Upper lobe of left lung (tissue), 6 donors: ENCODE measurements at regions not wholly inside any gene's neighbourhood (a gene's known extent, or its start where the extent isn't known, plus 50 kb on each side); places are given as distances from the start of the nearest gene placed in this dataset.

Experiments used
- ATAC-seq, 2 donors: fragments of 200-7000 bp; cut with Tn5 transposase; one replicate each; pipeline ENCODE4 v1.9.1; 2022; ENCODE audit warnings: mild to moderate bottlenecking in 2 of 2, moderate library complexity in 2 of 2; ENCODE audit not compliant: low FRiP score in 2 of 2
- DNase-seq, 2 donors: peaks; one replicate each; pipeline ENCODE4 v3.0.0-alpha.2; 2019 to 2020
- H3K27ac ChIP-seq, 4 donors: fragments of 200-600 bp; sonication (generic); one replicate each; pipeline ENCODE4 v1.5.1; 2016 to 2019
- H3K27me3 ChIP-seq, 4 donors: fragments of 200-600 bp; sonication (generic); one replicate each; pipeline ENCODE4 v1.5.1; 2017 to 2019
- H3K36me3 ChIP-seq, 4 donors: fragments of 200-600 bp; sonication (generic); one replicate each; pipeline ENCODE4 v1.5.1; 2016 to 2019
- H3K4me1 ChIP-seq, 4 donors: fragments of 200-600 bp; sonication (generic); one replicate each; pipeline ENCODE4 v1.5.1; 2018 to 2019
- H3K4me3 ChIP-seq, 4 donors: fragments of 200-600 bp; sonication (generic); one replicate each; pipeline ENCODE4 v1.5.1; 2017 to 2019; ENCODE audit warnings: mild to moderate bottlenecking in 2 of 4, moderate library complexity in 1 of 4
- H3K9me3 ChIP-seq, 4 donors: fragments of 200-600 bp; sonication (generic); one replicate each; pipeline ENCODE4 v1.5.1; 2018 to 2019
- EP300 ChIP-seq, 4 donors: sonication (generic); formaldehyde crosslinking; IDR thresholded peaks; one replicate each; pipeline ENCODE4 v1.5.1; 2017; ENCODE audit warnings: antibody characterized with exemption in 4 of 4, control low read depth in 2 of 4
- POLR2A ChIP-seq, 4 donors: fragments of 450-650 bp; IDR thresholded peaks; one replicate each; pipeline ENCODE4 v1.5.1; 2016 to 2017; ENCODE audit warnings: antibody characterized with exemption in 4 of 4, mild to moderate bottlenecking in 2 of 4
- POLR2AphosphoS5 ChIP-seq, 2 donors: sonication (generic); formaldehyde crosslinking; IDR thresholded peaks; one replicate each; pipeline ENCODE4 v1.5.1; 2017; ENCODE audit warnings: antibody characterized with exemption in 2 of 2
- WGBS, 2 donors: methylation state at CpG; one replicate each; pipeline ENCODE4 v1.1.5; 2017 to 2018; 5-methylcytosine and 5-hydroxymethylcytosine counted together
- TF ChIP-seq, protein P1 (sequence below), 6 experiments: fragments of 450-650 bp in 4 of 6; fragments of 200-600 bp in 2 of 6; sonication (generic) in 2 of 6; IDR thresholded peaks; one replicate each; pipeline ENCODE4 v1.5.1; 2016 to 2019; ENCODE audit warnings: antibody characterized with exemption in 6 of 6
- donor health status: DM: no; HTN: no; CAD: no; lungs with moderate emphysema.
- donor health status: DM: no; HTN: yes; CAD: no; lungs with severe emphysema.

DNA sequence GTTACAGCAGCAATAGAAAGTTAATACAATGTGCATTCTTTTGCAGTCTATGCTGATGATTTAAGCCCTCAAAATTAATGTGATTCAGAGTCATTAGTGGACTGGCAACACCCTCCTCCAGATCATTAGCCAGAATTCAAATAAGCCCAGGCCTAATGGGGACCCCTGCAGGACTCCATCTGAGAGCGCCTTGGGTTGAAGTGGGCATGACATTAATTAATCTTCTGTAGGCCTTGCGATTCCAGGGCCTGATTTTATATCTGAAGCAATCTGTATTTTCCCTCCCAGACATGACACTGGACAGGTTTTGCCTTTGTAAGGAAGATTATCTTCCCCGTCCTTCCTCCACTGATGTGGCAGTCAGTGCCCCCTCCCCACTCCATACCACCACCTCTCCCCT is 442.9 kb downstream of the FOXO1 start:
- Histone ChIP-seq H3K27me3 (no peaks in the 10 kb centered on the region), H3K36me3 (no peaks in the 10 kb centered on the region), H3K27ac (no peak overlapping the region), H3K9me3 (no peaks in the 10 kb centered on the region), H3K4me1 (peaks cover 3 to 18% (median 7%) of the 10 kb centered on the region in 4 donors), H3K4me3 (no peak overlapping the region)
- DNase-seq (no peak), ATAC-seq (no peak)
- no peak for TF ChIP-seq EP300 (IDR thresholded peaks at IDR 0.05)
- TF ChIP-seq POLR2AphosphoS5 (IDR thresholded peaks at IDR 0.05): no peak
- TF ChIP-seq POLR2A (IDR thresholded peaks at IDR 0.05): no peak
- TF ChIP-seq, protein P1, sequence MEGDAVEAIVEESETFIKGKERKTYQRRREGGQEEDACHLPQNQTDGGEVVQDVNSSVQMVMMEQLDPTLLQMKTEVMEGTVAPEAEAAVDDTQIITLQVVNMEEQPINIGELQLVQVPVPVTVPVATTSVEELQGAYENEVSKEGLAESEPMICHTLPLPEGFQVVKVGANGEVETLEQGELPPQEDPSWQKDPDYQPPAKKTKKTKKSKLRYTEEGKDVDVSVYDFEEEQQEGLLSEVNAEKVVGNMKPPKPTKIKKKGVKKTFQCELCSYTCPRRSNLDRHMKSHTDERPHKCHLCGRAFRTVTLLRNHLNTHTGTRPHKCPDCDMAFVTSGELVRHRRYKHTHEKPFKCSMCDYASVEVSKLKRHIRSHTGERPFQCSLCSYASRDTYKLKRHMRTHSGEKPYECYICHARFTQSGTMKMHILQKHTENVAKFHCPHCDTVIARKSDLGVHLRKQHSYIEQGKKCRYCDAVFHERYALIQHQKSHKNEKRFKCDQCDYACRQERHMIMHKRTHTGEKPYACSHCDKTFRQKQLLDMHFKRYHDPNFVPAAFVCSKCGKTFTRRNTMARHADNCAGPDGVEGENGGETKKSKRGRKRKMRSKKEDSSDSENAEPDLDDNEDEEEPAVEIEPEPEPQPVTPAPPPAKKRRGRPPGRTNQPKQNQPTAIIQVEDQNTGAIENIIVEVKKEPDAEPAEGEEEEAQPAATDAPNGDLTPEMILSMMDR (IDR thresholded peaks at IDR 0.05): no peak
- WGBS, 2 donors: 85 to 92% methylated on average over 3 of the region's 3 CpGs

DNA sequence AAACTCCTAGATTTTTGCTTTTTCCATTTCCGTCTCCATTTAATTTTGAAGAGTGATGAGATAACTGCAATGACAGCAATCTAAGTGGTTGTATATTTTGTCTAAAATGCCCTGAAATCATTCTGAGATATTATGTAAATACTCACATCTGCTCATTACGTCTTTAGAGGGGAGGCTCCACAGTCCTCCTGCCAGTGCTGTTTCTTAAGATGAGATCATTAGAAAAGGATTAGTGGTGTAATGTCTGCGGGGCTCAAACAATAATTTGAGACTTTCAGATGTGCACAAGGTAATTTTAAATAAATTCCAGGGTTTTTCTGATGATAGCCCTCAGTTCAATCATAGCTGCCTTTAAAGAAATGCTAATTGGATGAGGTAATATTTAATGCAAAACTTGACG is 437.9 kb downstream of the FOXO1 start:
- Histone ChIP-seq H3K36me3 (no peaks in the 10 kb centered on the region), H3K9me3 (no peaks in the 10 kb centered on the region), H3K4me1 (peaks cover 0 to 13% (median 2%) of the 10 kb centered on the region in 4 donors), H3K27ac (no peak overlapping the region), H3K4me3 (no peak overlapping the region), H3K27me3 (no peaks in the 10 kb centered on the region)
- WGBS, 2 donors: 88 to 90% methylated on average over 4 of the region's 4 CpGs
- ATAC-seq: peak in 1 of 2 donors; percentile 88
- no peak for DNase-seq
- TF ChIP-seq POLR2A (IDR thresholded peaks at IDR 0.05): no peak
- no peak for TF ChIP-seq EP300 (IDR thresholded peaks at IDR 0.05)
- TF ChIP-seq POLR2AphosphoS5 (IDR thresholded peaks at IDR 0.05): no peak
- TF ChIP-seq, protein P1 (IDR thresholded peaks at IDR 0.05): no peak

DNA sequence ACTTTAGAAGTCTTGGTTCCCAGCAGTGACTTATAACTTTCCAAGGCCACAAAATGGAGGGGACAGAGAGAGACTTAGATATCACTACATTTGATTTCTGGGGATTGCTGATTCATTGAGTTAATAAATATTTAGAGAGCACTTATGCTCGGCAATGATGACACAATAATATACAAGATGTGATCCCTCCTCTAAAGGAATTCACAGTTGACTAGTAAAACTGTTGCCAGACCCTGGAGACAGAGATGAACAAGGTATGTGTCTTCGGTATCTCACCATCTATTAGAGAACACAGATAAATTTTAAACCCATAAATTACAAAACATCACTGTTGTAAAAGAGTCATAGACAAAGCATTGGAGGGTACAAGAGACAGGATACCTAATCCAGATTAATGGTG is 437.5 kb downstream of the FOXO1 start:
- ATAC-seq: no peak

DNA sequence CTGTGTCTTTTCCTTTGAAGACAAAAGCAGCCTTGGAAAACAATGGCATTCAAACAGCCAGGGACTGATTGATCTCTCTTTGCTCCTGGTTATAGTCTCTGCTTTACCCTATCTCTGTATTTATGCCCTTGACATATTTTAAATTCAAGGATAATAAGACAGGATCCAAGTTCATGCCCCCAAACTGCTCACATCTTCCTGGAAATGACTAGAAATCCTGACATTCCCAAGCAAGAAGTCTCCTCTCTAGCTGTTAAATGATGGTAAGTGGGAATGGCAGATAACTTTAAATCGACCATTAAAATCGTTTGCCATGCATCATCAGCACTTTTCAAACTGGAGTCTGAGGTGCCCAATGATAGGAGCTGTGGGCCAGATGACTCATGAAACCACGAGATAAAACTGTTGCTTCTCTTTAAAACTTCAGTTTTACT is 435.6 kb downstream of the FOXO1 start:
- no peak overlapping the region for H3K4me3 ChIP-seq
- H3K27ac ChIP-seq: peak overlapping the region in 3 of 4 donors; percentile 24 to 26 (median 26)
- WGBS, 2 donors: 32 to 37% methylated on average over 3 of the region's 3 CpGs
- H3K4me1 ChIP-seq: peaks cover 0 to 17% (median 2%) of the 10 kb centered on the region in 4 donors
- H3K27me3 ChIP-seq: no peaks in the 10 kb centered on the region
- DNase-seq (no peak), ATAC-seq (peak in 1 of 2 donors; percentile 12)
- no peaks in the 10 kb centered on the region for H3K9me3 ChIP-seq
- H3K36me3 ChIP-seq: no peaks in the 10 kb centered on the region
- TF ChIP-seq, protein P1 (IDR thresholded peaks at IDR 0.05): no peak
- TF ChIP-seq EP300 (IDR thresholded peaks at IDR 0.05): no peak
- no peak for TF ChIP-seq POLR2A (IDR thresholded peaks at IDR 0.05)
- TF ChIP-seq POLR2AphosphoS5 (IDR thresholded peaks at IDR 0.05): no peak

More for the DNA sequence above, 437.5 kb downstream of the FOXO1 start:
- WGBS, 2 donors: 45 to 52% methylated on average over 2 of the region's 2 CpGs
- H3K9me3 ChIP-seq: no peaks in the 10 kb centered on the region
- H3K27me3 ChIP-seq: no peaks in the 10 kb centered on the region
- no peaks in the 10 kb centered on the region for H3K36me3 ChIP-seq
- no peak overlapping the region for H3K4me3 ChIP-seq
- H3K4me1 ChIP-seq: peaks cover 0 to 13% (median 2%) of the 10 kb centered on the region in 4 donors
- no peak overlapping the region for H3K27ac ChIP-seq
- TF ChIP-seq EP300 (IDR thresholded peaks at IDR 0.05): no peak
- TF ChIP-seq, protein P1 (IDR thresholded peaks at IDR 0.05): no peak
- TF ChIP-seq POLR2A (IDR thresholded peaks at IDR 0.05): no peak
- no peak for TF ChIP-seq POLR2AphosphoS5 (IDR thresholded peaks at IDR 0.05)
- no peak for DNase-seq

DNA sequence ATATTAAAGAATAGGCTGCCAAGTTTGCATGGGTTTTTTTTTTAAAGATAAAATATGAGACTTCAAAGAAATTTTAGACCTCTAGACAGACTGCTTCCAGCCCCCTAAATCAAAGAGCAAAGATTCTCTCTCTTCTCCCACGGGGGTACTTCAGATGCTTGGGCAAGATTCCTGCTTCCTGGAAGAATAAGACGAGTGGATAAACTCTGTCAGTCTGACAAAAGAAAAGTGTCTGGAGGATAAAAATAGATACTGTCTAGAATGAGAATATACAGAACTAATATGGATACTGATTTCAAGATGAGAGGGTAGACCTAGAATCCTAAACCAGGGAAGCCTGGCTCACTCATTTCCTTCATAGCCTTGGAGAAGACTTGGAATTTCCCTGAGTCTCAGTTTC is 435.1 kb downstream of the FOXO1 start:
- WGBS, 2 donors: 24 to 35% methylated on average over 2 of the region's 2 CpGs
- Histone ChIP-seq H3K36me3 (no peaks in the 10 kb centered on the region), H3K4me1 (peaks cover 0 to 17% (median 2%) of the 10 kb centered on the region in 4 donors), H3K9me3 (no peaks in the 10 kb centered on the region), H3K27ac (peak overlapping the region in 3 of 4 donors; percentile 24 to 26 (median 26)), H3K27me3 (no peaks in the 10 kb centered on the region), H3K4me3 (no peak overlapping the region)
- ATAC-seq (peak in 1 of 2 donors; percentile 49), DNase-seq (no peak)
- TF ChIP-seq EP300 (IDR thresholded peaks at IDR 0.05): no peak
- TF ChIP-seq, protein P1 (IDR thresholded peaks at IDR 0.05): no peak
- TF ChIP-seq POLR2A (IDR thresholded peaks at IDR 0.05): no peak
- TF ChIP-seq POLR2AphosphoS5 (IDR thresholded peaks at IDR 0.05): no peak
